GM21576 (cell line): ENCODE measurements at regions not wholly inside any gene's neighbourhood (a gene's known extent, or its start where the extent isn't known, plus 50 kb on each side); places are given as distances from the start of the nearest gene placed in this dataset.
"Not testable (repeated sequence)": the region's sequence is repeated elsewhere in the genome, so short reads cannot be mapped to it uniquely, and the experiment has no call there.

Source experiments
- ATAC-seq: cut with Tn5 transposase; IDR thresholded peaks from one replicate; pipeline ENCODE4 v1.9.1; 2021; ENCODE audit warnings: mild to moderate bottlenecking, moderate library complexity; ENCODE audit not compliant: unreplicated experiment

- no peak for ATAC-seq
Observed at GRCh38 chr3:193800138-193801043, 207.4 kb downstream of the OPA1 start.

GRCh38 chr3:193801097-193801496, 208.1 kb downstream of the OPA1 start:
- no peak for ATAC-seq

GRCh38 chr3:193803288-193803687, 210.3 kb downstream of the OPA1 start:
- ATAC-seq, result no peak

GRCh38 chr3:193805448-193805847, 212.4 kb downstream of the OPA1 start:
- no peak for ATAC-seq

- ATAC-seq, result no peak
Observed at GRCh38 chr3:193808317-193808716, 215.3 kb downstream of the OPA1 start.

GRCh38 chr3:193809106-193809505, 216.1 kb downstream of the OPA1 start:
- no peak for ATAC-seq

GRCh38 chr3:193812078-193812725, 219.2 kb downstream of the OPA1 start:
- no peak for ATAC-seq

GRCh38 chr3:193812791-193813500, 219.9 kb downstream of the OPA1 start:
- ATAC-seq, result no peak

- ATAC-seq, result no peak
Observed at GRCh38 chr3:193813501-193813830, 220.5 kb downstream of the OPA1 start.

- ATAC-seq, result no peak
Observed at GRCh38 chr3:193814166-193814892, 221.3 kb downstream of the OPA1 start.

- no peak for ATAC-seq
Observed at GRCh38 chr3:193815246-193816027, 222.4 kb downstream of the OPA1 start.

- ATAC-seq, result no peak
Observed at GRCh38 chr3:193816028-193816395, 223.0 kb downstream of the OPA1 start.

- no peak for ATAC-seq
Observed at GRCh38 chr3:193816656-193817311, 223.8 kb downstream of the OPA1 start.

GRCh38 chr3:193819117-193820010, 226.4 kb downstream of the OPA1 start:
- ATAC-seq, result no peak

- no peak for ATAC-seq
Observed at GRCh38 chr3:193821151-193821668, 228.2 kb downstream of the OPA1 start.

GRCh38 chr3:193822492-193823212, 229.6 kb downstream of the OPA1 start:
- no peak for ATAC-seq

GRCh38 chr3:193823213-193823605, 230.2 kb downstream of the OPA1 start:
- not testable (repeated sequence) for ATAC-seq

- ATAC-seq, result no peak
Observed at GRCh38 chr3:193824365-193824764, 231.4 kb downstream of the OPA1 start.
